ENCODE measurements at regions not wholly inside any gene's neighbourhood (a gene's known extent, or its start where the extent isn't known, plus 50 kb on each side); places are given as distances from the start of the nearest gene placed in this dataset.

GRCh38 chr4:91758487-91758886 is 545.3 kb upstream of the GRID2 start:
- no peak for TF ChIP-seq GATA2 (IDR thresholded peaks at IDR 0.05; ENCODE audit: low read depth, low read length)
- no peak for TF ChIP-seq GATA3 (IDR thresholded peaks at IDR 0.05; ENCODE audit: low read depth, low read length)

All from SH-SY5Y (cell line).